ENCODE measurements at regions not wholly inside any gene's neighbourhood (a gene's known extent, or its start where the extent isn't known, plus 50 kb on each side); places are given as distances from the start of the nearest gene placed in this dataset.

DNA sequence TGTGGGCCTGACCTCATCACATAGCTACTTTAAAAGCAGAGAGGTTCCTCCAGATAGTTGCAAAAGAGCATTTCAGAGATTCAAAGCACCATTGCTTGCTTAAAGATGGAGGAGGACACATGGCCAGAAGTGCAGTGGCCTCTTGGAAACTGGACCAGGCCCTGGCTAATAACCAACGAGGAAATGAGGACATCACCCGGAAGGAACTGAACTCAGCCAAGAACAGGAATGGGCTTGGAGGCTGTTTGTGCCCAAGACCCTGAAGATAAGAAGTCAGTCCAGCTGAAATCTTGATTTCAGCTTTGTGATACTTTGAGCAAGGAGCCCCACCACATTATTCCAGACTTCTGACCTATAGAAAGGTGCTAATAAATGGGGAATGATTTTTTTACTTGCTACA, 437.0 kb downstream of the PTPRC start:
- no peak for TF ChIP-seq SIN3A (IDR thresholded peaks at IDR 0.05; ENCODE audit: borderline replicate concordance, insufficient read depth, low read depth, low read length)
- TF ChIP-seq POLR2AphosphoS5 (IDR thresholded peaks at IDR 0.05; ENCODE audit: low read depth, low read length), result no peak
- no peak for TF ChIP-seq TCF7L2 (IDR thresholded peaks at IDR 0.05; ENCODE audit: low read depth, low read length)
- TF ChIP-seq REST (IDR thresholded peaks at IDR 0.05; ENCODE audit: insufficient read depth in 1 of 2, low read depth in 2 of 2, low read length in 1 of 2), result no peak
- TF ChIP-seq, protein P1, sequence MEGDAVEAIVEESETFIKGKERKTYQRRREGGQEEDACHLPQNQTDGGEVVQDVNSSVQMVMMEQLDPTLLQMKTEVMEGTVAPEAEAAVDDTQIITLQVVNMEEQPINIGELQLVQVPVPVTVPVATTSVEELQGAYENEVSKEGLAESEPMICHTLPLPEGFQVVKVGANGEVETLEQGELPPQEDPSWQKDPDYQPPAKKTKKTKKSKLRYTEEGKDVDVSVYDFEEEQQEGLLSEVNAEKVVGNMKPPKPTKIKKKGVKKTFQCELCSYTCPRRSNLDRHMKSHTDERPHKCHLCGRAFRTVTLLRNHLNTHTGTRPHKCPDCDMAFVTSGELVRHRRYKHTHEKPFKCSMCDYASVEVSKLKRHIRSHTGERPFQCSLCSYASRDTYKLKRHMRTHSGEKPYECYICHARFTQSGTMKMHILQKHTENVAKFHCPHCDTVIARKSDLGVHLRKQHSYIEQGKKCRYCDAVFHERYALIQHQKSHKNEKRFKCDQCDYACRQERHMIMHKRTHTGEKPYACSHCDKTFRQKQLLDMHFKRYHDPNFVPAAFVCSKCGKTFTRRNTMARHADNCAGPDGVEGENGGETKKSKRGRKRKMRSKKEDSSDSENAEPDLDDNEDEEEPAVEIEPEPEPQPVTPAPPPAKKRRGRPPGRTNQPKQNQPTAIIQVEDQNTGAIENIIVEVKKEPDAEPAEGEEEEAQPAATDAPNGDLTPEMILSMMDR (IDR thresholded peaks at IDR 0.05), result no peak
- POLR2A ChIA-PET, result no interaction called here
- BruUV-seq (replicated peaks), result no TSS peak
- no peak overlapping the region for H3K27ac ChIP-seq (ENCODE audit: low read length)
- H3K4me3 ChIP-seq (ENCODE audit: low read depth in 2 of 2, low read length in 2 of 2), result no peak overlapping the region
- H3K9me3 ChIP-seq (ENCODE audit: control insufficient read depth, insufficient read depth, low read depth, low read length), result no peaks in the 10 kb centered on the region
- intact Hi-C loops (cut with micrococcal nuclease; ENCODE audit: unreplicated experiment), result no loop called here
- ATAC-seq (no peak), DNase-seq (ENCODE audit: low read depth, low spot score) (no peak)
- no peaks in the 10 kb centered on the region for H3K27me3 ChIP-seq (ENCODE audit: control insufficient read depth, insufficient read depth, low read length)
- CTCF ChIA-PET, result no interaction called here
- in situ Hi-C loops (cut with HindIII; ENCODE audit: low pct_unique_long_range_greater_than_20kb, low sequenced_read_pairs), result no loop called here
- no peaks in the 10 kb centered on the region; the same call in 1 of the 2 replicates for H3K4me1 ChIP-seq (ENCODE audit: control insufficient read depth, insufficient read depth, low read length)
- no peaks in the 10 kb centered on the region for H3K36me3 ChIP-seq (ENCODE audit: control insufficient read depth, insufficient read depth, low read length)

DNA sequence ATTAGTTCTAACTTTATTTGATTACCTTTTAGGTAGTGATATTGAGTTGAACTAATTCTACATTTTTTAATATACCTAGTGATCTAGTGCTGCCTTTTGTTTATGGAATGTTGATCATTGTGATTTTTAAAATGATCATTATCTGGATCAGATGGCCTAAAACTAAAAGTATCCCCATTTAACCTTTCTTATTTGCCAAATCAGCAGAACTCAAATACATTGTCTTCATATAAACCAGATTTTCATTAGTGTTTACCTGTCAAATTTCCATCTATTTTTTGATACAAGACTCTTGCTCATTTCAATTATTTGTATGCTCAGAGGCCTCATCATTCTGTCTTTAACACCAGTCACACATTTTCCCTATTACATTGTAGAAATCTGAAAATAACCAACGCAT, 441.2 kb downstream of the PTPRC start:
- ATAC-seq (no peak), DNase-seq (ENCODE audit: low read depth, low spot score) (no peak)
- Histone ChIP-seq H3K4me1 (ENCODE audit: control insufficient read depth, insufficient read depth, low read length) (no peaks in the 10 kb centered on the region; the same call in 1 of the 2 replicates), H3K36me3 (ENCODE audit: control insufficient read depth, insufficient read depth, low read length) (no peaks in the 10 kb centered on the region), H3K4me3 (ENCODE audit: low read depth in 2 of 2, low read length in 2 of 2) (no peak overlapping the region), H3K9me3 (ENCODE audit: control insufficient read depth, insufficient read depth, low read depth, low read length) (no peaks in the 10 kb centered on the region), H3K27me3 (ENCODE audit: control insufficient read depth, insufficient read depth, low read length) (no peaks in the 10 kb centered on the region), H3K27ac (ENCODE audit: low read length) (no peak overlapping the region)
- no TSS peak for BruUV-seq (replicated peaks)
- no peak for TF ChIP-seq POLR2AphosphoS5 (IDR thresholded peaks at IDR 0.05; ENCODE audit: low read depth, low read length)
- intact Hi-C loops (cut with micrococcal nuclease; ENCODE audit: unreplicated experiment), result no loop called here
- in situ Hi-C loops (cut with HindIII; ENCODE audit: low pct_unique_long_range_greater_than_20kb, low sequenced_read_pairs), result no loop called here
- POLR2A ChIA-PET, result no interaction called here
- CTCF ChIA-PET, result no interaction called here

DNA sequence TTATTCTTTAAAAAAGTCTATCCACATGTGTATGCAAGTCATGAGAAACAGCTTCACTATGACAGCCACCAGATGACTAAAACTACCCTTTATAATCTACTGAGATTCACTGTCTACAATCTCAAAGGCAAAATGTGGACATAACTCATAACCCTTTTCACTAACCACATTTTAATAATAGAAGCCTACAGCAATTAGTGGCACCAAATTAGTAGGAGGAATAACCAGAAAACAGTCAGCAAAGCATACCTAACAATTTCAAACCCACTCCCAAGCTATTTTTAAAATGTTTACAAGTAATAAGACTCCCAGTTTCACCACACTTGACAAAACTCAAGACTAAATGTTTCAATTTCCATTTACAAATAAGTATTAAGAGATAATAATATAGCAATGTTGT, 442.9 kb downstream of the PTPRC start:
- in situ Hi-C loops (cut with HindIII; ENCODE audit: low pct_unique_long_range_greater_than_20kb, low sequenced_read_pairs), result no loop called here
- no peak overlapping the region for H3K27ac ChIP-seq (ENCODE audit: low read length)
- H3K4me1 ChIP-seq (ENCODE audit: control insufficient read depth, insufficient read depth, low read length), result no peaks in the 10 kb centered on the region; the same call in 1 of the 2 replicates
- POLR2A ChIA-PET, result no interaction called here
- TF ChIP-seq POLR2AphosphoS5 (IDR thresholded peaks at IDR 0.05; ENCODE audit: low read depth, low read length) (no peak), SIN3A (IDR thresholded peaks at IDR 0.05; ENCODE audit: borderline replicate concordance, insufficient read depth, low read depth, low read length) (no peak), TCF7L2 (IDR thresholded peaks at IDR 0.05; ENCODE audit: low read depth, low read length) (no peak), REST (IDR thresholded peaks at IDR 0.05; ENCODE audit: insufficient read depth in 1 of 2, low read depth in 2 of 2, low read length in 1 of 2) (no peak)
- TF ChIP-seq, protein P1 (IDR thresholded peaks at IDR 0.05), result no peak
- intact Hi-C loops (cut with micrococcal nuclease; ENCODE audit: unreplicated experiment), result no loop called here
- no TSS peak for BruUV-seq (replicated peaks)
- no peaks in the 10 kb centered on the region for H3K9me3 ChIP-seq (ENCODE audit: control insufficient read depth, insufficient read depth, low read depth, low read length)
- no peak overlapping the region for H3K4me3 ChIP-seq (ENCODE audit: low read depth in 2 of 2, low read length in 2 of 2)
- ATAC-seq (no peak), DNase-seq (ENCODE audit: low read depth, low spot score) (no peak)
- H3K27me3 ChIP-seq (ENCODE audit: control insufficient read depth, insufficient read depth, low read length), result no peaks in the 10 kb centered on the region
- no peaks in the 10 kb centered on the region for H3K36me3 ChIP-seq (ENCODE audit: control insufficient read depth, insufficient read depth, low read length)
- CTCF ChIA-PET, result no interaction called here
